ENCODE measurements at regions not wholly inside any gene's neighbourhood (a gene's known extent, or its start where the extent isn't known, plus 50 kb on each side); places are given as distances from the start of the nearest gene placed in this dataset.

DNA sequence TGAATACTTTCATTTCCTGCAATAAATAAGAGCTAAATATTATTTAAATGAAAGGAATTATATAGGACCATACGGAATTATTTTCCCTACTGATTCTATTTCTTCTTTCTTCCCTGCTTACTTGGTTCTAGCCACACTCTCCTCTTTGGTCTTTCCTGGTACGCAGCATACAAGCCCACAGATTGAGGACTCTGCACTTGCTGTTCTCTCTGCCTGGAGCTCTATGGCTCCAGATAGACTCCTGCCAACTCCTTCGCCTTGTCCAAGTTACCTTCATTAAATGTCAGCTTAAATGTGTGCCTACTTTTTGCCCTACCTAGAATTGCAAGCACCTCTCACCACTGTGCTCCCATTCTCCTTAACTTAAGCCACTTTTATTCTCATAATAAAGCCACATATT is 203.4 kb downstream of the MDFIC start:
- Mint-ChIP-seq H3K4me3 (no peak overlapping the region), H3K4me1 (peaks cover 4% of the 10 kb centered on the region), H3K27ac (no peak overlapping the region), H3K9me3 (no peaks in the 10 kb centered on the region), H3K36me3 (no peaks in the 10 kb centered on the region), H3K27me3 (ENCODE audit: insufficient read depth, low read depth) (peaks cover under 1% of the 10 kb centered on the region)
- H3K4me3 ChIP-seq, result no peak overlapping the region
- no peaks in the 10 kb centered on the region for H4K20me1 ChIP-seq (ENCODE audit: low read depth)
- H2AFZ ChIP-seq (replicated peaks), result no peak overlapping the region
- no peak overlapping the region for H3K9ac ChIP-seq
- H3F3A ChIP-seq (ENCODE audit: low read depth), result no peaks in the 10 kb centered on the region
- no peak for TF ChIP-seq EZH2 (IDR thresholded peaks at IDR 0.05)
- no peaks in the 10 kb centered on the region for H3K79me2 ChIP-seq (ENCODE audit: low read depth)
- H3K9me3 ChIP-seq (ENCODE audit: low read depth), result no peaks in the 10 kb centered on the region
- H3K4me2 ChIP-seq, result no peak overlapping the region
- no peaks in the 10 kb centered on the region for H3K4me1 ChIP-seq
- H3K27ac ChIP-seq, result no peak overlapping the region
- no peak for DNase-seq (ENCODE audit: low spot score)
- no peaks in the 10 kb centered on the region for H3K27me3 ChIP-seq
- H3K36me3 ChIP-seq, result no peaks in the 10 kb centered on the region

- Histone ChIP-seq H3K9me3 (ENCODE audit: low read depth) (no peaks in the 10 kb centered on the region), H3K79me2 (ENCODE audit: low read depth) (no peaks in the 10 kb centered on the region), H3K36me3 (no peaks in the 10 kb centered on the region), H3K9ac (no peak overlapping the region), H4K20me1 (ENCODE audit: low read depth) (no peaks in the 10 kb centered on the region), H3K4me1 (no peaks in the 10 kb centered on the region), H3K4me3 (no peak overlapping the region), H2AFZ (replicated peaks) (no peak overlapping the region), H3K27me3 (no peaks in the 10 kb centered on the region), H3K27ac (no peak overlapping the region), H3F3A (ENCODE audit: low read depth) (no peaks in the 10 kb centered on the region), H3K4me2 (no peak overlapping the region)
- H3K27ac Mint-ChIP-seq, result no peak overlapping the region
- no peak for DNase-seq (ENCODE audit: low spot score)
- TF ChIP-seq EZH2phosphoT487 (IDR thresholded peaks at IDR 0.05) (no peak), EZH2 (IDR thresholded peaks at IDR 0.05) (no peak)
- TF ChIP-seq, protein P1, sequence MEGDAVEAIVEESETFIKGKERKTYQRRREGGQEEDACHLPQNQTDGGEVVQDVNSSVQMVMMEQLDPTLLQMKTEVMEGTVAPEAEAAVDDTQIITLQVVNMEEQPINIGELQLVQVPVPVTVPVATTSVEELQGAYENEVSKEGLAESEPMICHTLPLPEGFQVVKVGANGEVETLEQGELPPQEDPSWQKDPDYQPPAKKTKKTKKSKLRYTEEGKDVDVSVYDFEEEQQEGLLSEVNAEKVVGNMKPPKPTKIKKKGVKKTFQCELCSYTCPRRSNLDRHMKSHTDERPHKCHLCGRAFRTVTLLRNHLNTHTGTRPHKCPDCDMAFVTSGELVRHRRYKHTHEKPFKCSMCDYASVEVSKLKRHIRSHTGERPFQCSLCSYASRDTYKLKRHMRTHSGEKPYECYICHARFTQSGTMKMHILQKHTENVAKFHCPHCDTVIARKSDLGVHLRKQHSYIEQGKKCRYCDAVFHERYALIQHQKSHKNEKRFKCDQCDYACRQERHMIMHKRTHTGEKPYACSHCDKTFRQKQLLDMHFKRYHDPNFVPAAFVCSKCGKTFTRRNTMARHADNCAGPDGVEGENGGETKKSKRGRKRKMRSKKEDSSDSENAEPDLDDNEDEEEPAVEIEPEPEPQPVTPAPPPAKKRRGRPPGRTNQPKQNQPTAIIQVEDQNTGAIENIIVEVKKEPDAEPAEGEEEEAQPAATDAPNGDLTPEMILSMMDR (IDR thresholded peaks at IDR 0.05), result no peak
- no peaks in the 10 kb centered on the region for H3K36me3 Mint-ChIP-seq
- no peak overlapping the region for H3K4me3 Mint-ChIP-seq
- H3K4me1 Mint-ChIP-seq, result peaks cover 4% of the 10 kb centered on the region
- H3K27me3 Mint-ChIP-seq (ENCODE audit: insufficient read depth, low read depth), result peaks cover 3% of the 10 kb centered on the region
- no peaks in the 10 kb centered on the region for H3K9me3 Mint-ChIP-seq
Observed at GRCh38 chr7:115124409-115124939, 202.6 kb downstream of the MDFIC start.

DNA sequence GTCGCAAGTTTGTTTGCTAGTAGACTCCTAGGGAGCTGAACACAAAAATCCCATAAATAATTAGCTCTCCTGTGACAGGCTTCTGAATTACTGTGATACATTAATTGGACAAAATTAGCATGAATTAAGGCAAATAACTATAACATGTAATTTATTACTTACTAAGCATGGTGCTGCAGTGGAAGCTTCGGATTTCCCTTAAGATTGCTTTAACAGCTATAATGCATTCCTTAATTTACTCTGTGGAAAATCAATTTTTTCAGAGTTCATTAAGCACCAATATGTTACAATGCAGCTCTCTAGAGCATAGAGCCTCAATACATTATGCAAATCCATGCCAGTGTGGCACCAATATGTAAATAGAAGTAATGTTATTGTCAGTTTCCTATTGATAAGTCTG is 201.5 kb downstream of the MDFIC start:
- Mint-ChIP-seq H3K4me3 (no peak overlapping the region), H3K27ac (no peak overlapping the region), H3K9me3 (no peaks in the 10 kb centered on the region), H3K4me1 (peaks cover 4% of the 10 kb centered on the region), H3K36me3 (no peaks in the 10 kb centered on the region), H3K27me3 (ENCODE audit: insufficient read depth, low read depth) (peaks cover 3% of the 10 kb centered on the region)
- H3K9me3 ChIP-seq (ENCODE audit: low read depth), result no peaks in the 10 kb centered on the region
- no peak overlapping the region for H3K4me2 ChIP-seq
- H3K36me3 ChIP-seq, result no peaks in the 10 kb centered on the region
- no peak overlapping the region for H3K9ac ChIP-seq
- H3F3A ChIP-seq (ENCODE audit: low read depth), result no peaks in the 10 kb centered on the region
- no peaks in the 10 kb centered on the region for H4K20me1 ChIP-seq (ENCODE audit: low read depth)
- no peaks in the 10 kb centered on the region for H3K4me1 ChIP-seq
- no peak for DNase-seq (ENCODE audit: low spot score)
- H3K27me3 ChIP-seq, result no peaks in the 10 kb centered on the region
- TF ChIP-seq EZH2 (IDR thresholded peaks at IDR 0.05), result no peak
- H3K79me2 ChIP-seq (ENCODE audit: low read depth), result no peaks in the 10 kb centered on the region
- no peak overlapping the region for H3K27ac ChIP-seq
- H2AFZ ChIP-seq (replicated peaks), result no peak overlapping the region
- no peak overlapping the region for H3K4me3 ChIP-seq

GRCh38 chr7:115122388-115122787 is 200.5 kb downstream of the MDFIC start:
- no peaks in the 10 kb centered on the region for H3K36me3 ChIP-seq
- TF ChIP-seq EZH2phosphoT487 (IDR thresholded peaks at IDR 0.05) (no peak), EZH2 (IDR thresholded peaks at IDR 0.05) (no peak)
- TF ChIP-seq, protein P1 (IDR thresholded peaks at IDR 0.05), result no peak

More at GRCh38 chr7:115122388-115122787, 200.5 kb downstream of the MDFIC start:
- H3K4me3 ChIP-seq, result no peak overlapping the region
- no peak overlapping the region for H2AFZ ChIP-seq (replicated peaks)
- Mint-ChIP-seq H3K27ac (no peak overlapping the region), H3K4me1 (peaks cover 4% of the 10 kb centered on the region), H3K9me3 (no peaks in the 10 kb centered on the region), H3K27me3 (ENCODE audit: insufficient read depth, low read depth) (peaks cover 3% of the 10 kb centered on the region), H3K36me3 (no peaks in the 10 kb centered on the region), H3K4me3 (no peak overlapping the region)
- H3K4me2 ChIP-seq, result no peak overlapping the region
- no peak for DNase-seq (ENCODE audit: low spot score)
- no peaks in the 10 kb centered on the region for H3K9me3 ChIP-seq (ENCODE audit: low read depth)
- no peaks in the 10 kb centered on the region for H3F3A ChIP-seq (ENCODE audit: low read depth)
- H3K27me3 ChIP-seq, result no peaks in the 10 kb centered on the region
- H3K79me2 ChIP-seq (ENCODE audit: low read depth), result no peaks in the 10 kb centered on the region
- H4K20me1 ChIP-seq (ENCODE audit: low read depth), result no peaks in the 10 kb centered on the region
- H3K4me1 ChIP-seq, result no peaks in the 10 kb centered on the region
- no peak overlapping the region for H3K27ac ChIP-seq
- H3K9ac ChIP-seq, result no peak overlapping the region
